Suprapubic skin (tissue), 4 donors: ENCODE measurements at regions not wholly inside any gene's neighbourhood (a gene's known extent, or its start where the extent isn't known, plus 50 kb on each side); places are given as distances from the start of the nearest gene placed in this dataset.

ENCODE experiments used
- EP300 ChIP-seq: sonication (generic); formaldehyde crosslinking; IDR thresholded peaks from one replicate; pipeline ENCODE4 v1.6.1; 2017; ENCODE audit warnings: antibody characterized with exemption
- POLR2A ChIP-seq, 2 donors: fragments of 450-650 bp; IDR thresholded peaks; one replicate each; pipeline ENCODE4 v1.6.1; 2017; ENCODE audit warnings: antibody characterized with exemption in 2 of 2, mild to moderate bottlenecking in 2 of 2, moderate library complexity in 2 of 2
- POLR2AphosphoS5 ChIP-seq, 3 donors: sonication (generic); formaldehyde crosslinking; IDR thresholded peaks; one replicate each; pipeline ENCODE4 v1.6.1; 2017; ENCODE audit warnings: antibody characterized with exemption in 3 of 3
- TF ChIP-seq, protein P1 (sequence below), 2 donors: fragments of 200-600 bp in 1 of 2; fragments of 450-650 bp in 1 of 2; sonication (generic) in 1 of 2; IDR thresholded peaks; one replicate each; pipeline ENCODE4 v1.5.1; 2016 to 2019; ENCODE audit warnings: antibody characterized with exemption in 2 of 2, mild to moderate bottlenecking in 1 of 2, moderate library complexity in 1 of 2

GRCh38 chr13:73865027-73865426, 269.2 kb downstream of the KLF12 start:
- TF ChIP-seq, protein P1, sequence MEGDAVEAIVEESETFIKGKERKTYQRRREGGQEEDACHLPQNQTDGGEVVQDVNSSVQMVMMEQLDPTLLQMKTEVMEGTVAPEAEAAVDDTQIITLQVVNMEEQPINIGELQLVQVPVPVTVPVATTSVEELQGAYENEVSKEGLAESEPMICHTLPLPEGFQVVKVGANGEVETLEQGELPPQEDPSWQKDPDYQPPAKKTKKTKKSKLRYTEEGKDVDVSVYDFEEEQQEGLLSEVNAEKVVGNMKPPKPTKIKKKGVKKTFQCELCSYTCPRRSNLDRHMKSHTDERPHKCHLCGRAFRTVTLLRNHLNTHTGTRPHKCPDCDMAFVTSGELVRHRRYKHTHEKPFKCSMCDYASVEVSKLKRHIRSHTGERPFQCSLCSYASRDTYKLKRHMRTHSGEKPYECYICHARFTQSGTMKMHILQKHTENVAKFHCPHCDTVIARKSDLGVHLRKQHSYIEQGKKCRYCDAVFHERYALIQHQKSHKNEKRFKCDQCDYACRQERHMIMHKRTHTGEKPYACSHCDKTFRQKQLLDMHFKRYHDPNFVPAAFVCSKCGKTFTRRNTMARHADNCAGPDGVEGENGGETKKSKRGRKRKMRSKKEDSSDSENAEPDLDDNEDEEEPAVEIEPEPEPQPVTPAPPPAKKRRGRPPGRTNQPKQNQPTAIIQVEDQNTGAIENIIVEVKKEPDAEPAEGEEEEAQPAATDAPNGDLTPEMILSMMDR (IDR thresholded peaks at IDR 0.05): no peak
- TF ChIP-seq POLR2AphosphoS5 (IDR thresholded peaks at IDR 0.05) (no peak), EP300 (no peak), POLR2A (IDR thresholded peaks at IDR 0.05) (no peak)
